Epithelial cell of esophagus (primary cell): ENCODE measurements at regions not wholly inside any gene's neighbourhood (a gene's known extent, or its start where the extent isn't known, plus 50 kb on each side); places are given as distances from the start of the nearest gene placed in this dataset.

ENCODE experiments used
- DNase-seq: peaks from one replicate; pipeline ENCODE4 v3.0.0; 2010; ENCODE audit warnings: low read depth
- H3K4me3 ChIP-seq: 2 replicates; pipeline ENCODE4 v1.5.1; 2011; ENCODE audit warnings: mild to moderate bottlenecking, low read length, control low read depth
- TF ChIP-seq, protein P1 (sequence below): IDR thresholded peaks from 2 replicates; pipeline ENCODE4 v1.5.1; 2011; ENCODE audit warnings: low read depth, mild to moderate bottlenecking, low read length, control low read depth, inconsistent platforms; ENCODE audit not compliant: insufficient read depth; ENCODE audit errors: missing control alignments

DNA sequence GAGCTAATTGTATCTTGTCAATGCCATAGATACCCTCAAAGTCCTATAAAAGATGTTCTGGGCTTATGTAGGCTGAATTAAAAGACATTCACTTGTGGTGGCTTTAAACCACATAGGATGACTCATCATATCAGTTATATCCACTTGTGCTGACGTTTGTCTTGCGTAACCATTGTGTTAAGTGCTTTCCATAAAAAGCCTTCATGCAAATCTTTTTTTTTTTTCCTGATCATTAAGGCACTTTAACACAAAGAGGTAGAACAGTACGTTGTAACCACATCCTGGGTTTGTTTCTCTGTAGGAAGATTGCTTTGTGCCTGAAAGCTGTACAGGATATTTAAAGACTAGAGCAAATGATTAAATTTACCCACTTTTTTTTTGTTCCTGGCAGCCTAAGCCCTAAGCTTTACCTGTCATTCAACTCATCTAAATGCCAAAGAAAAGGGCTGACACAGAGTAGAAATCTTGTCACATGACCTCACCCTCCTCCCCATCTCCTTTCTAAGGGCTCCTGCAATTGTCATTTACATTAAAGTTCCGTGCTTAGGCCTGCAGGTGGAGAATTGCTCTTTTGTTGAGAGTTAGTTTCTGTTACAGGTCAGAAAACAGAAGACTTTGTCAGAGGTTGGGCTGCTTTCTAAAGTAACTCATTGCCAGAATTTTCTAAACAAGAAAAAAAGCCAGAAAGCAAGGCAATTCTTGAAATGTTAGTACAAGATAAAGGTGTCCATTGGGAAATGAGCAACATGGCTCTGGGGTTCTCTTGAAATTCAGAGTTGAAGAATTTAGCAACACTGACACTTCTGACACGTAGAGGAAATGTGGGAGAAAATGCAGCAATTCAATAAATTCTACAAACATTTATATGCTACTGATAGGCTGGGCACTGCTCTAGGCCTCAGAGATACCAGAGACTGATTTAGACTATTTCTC is 555.6 kb downstream of the PPARGC1A start:
- TF ChIP-seq, protein P1, sequence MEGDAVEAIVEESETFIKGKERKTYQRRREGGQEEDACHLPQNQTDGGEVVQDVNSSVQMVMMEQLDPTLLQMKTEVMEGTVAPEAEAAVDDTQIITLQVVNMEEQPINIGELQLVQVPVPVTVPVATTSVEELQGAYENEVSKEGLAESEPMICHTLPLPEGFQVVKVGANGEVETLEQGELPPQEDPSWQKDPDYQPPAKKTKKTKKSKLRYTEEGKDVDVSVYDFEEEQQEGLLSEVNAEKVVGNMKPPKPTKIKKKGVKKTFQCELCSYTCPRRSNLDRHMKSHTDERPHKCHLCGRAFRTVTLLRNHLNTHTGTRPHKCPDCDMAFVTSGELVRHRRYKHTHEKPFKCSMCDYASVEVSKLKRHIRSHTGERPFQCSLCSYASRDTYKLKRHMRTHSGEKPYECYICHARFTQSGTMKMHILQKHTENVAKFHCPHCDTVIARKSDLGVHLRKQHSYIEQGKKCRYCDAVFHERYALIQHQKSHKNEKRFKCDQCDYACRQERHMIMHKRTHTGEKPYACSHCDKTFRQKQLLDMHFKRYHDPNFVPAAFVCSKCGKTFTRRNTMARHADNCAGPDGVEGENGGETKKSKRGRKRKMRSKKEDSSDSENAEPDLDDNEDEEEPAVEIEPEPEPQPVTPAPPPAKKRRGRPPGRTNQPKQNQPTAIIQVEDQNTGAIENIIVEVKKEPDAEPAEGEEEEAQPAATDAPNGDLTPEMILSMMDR, result peak; percentile 15
- peak; percentile 86 for DNase-seq
- no peak overlapping the region for H3K4me3 ChIP-seq

DNA sequence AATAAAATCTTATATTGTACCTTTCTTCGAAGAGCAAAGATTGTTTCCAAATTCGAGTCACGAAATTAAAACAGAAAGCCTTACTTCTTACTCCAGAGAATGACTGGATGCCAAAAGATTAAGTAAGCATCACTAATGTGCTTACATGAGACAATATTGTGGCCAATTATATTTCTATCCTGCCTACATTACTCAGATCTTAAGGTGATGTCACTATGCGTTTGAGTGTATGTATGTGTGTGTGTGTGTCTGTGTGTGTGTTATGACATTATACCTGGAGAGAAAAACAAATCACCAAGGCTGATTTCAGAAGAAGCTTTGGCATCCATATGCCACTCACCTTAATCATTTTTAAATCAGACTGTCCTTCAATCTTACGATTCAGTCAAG is 556.3 kb downstream of the PPARGC1A start:
- peak; percentile 70 for DNase-seq
- TF ChIP-seq, protein P1, result no peak
- H3K4me3 ChIP-seq, result no peak overlapping the region

DNA sequence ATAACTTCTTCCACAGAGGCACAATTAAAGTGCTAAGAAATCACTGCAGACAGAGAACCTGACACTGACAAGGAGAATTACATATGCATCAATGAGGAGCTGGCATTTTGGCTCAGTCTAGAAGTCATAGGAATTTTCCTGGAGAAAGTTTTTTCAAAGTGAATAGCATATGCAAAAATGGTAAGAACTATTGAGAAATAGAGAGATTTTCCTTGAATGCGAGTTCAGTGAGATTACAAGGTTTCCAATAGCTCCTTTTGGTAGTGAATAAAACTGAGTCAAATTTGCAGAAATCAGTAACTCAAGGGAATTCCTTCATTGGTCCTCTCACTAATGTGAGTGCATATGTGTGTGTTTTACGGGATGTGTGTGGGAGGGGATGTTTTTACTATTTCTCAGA is 557.5 kb downstream of the PPARGC1A start:
- TF ChIP-seq, protein P1, result no peak
- H3K4me3 ChIP-seq, result no peak overlapping the region
- DNase-seq, result no peak

DNA sequence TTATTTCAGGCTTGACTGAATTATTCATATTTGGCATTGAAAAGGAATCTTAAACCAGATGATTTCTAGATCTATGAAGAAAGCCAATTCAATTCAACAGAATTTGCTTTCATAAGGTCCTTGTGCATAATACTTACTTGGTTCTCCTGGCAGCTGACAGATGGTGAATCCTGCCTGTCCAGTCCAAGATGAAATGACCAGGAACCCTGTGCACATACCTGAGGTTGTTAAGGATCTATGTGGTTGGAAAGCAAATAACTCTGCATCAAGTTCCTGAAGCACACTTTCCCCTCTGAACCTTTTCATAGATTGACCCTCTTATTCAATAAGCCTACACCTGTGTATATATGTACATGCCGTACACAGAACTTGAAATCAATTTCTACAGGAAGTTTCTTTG is 562.7 kb downstream of the PPARGC1A start:
- TF ChIP-seq, protein P1, result no peak
- no peak overlapping the region for H3K4me3 ChIP-seq
- DNase-seq, result no peak

DNA sequence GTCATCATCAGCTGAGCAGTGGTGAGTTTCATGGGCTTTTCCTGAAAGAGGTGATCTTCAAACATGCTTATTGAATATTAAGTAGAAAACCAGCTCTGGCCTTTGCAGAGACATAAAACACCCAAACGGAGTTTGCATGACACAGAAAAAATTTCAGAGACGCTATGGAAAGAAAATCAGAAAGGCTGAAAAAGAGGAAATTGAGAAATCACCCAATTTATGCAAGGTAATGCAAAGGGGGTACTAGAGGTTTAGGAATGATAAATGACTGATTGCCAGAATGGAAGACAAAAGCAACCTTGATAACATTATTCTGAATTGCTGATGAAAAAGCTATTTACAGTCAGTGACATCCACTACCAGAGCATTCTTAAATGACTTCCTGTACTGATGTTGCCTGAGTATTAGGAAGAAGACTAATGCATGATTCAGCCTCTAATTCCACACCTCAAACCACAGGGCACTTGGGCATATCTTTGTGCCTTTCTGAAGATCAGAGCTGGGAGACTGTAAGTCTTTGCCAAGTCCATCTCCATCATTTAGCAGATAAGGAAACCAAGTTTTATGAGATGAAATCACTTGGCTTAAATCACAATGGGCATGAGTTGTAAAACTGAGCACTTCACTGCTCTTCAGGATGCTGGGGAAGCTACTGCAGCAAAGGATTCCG is 565.7 kb downstream of the PPARGC1A start:
- TF ChIP-seq, protein P1, result no peak
- peak; percentile 63 for DNase-seq
- no peak overlapping the region for H3K4me3 ChIP-seq

DNA sequence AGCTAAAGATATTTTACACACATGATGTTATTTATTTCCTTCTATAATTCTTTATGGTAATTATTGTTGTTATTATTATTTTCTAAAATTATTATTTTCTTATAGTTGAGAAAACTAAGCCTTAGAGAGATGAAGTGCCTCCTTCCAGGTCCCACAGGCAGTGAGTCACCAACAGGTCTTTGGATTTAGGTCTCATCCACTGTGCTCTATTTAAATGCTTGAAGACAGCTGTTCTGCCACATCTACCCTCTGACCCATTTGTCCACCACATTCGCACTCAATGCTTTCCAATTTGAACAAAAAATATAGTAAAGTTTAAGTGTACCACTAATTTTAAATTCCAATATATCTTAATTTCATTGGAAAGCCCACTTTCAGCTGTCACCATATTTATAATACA is 566.4 kb downstream of the PPARGC1A start:
- DNase-seq, result no peak
- TF ChIP-seq, protein P1, result no peak
- no peak overlapping the region for H3K4me3 ChIP-seq

DNA sequence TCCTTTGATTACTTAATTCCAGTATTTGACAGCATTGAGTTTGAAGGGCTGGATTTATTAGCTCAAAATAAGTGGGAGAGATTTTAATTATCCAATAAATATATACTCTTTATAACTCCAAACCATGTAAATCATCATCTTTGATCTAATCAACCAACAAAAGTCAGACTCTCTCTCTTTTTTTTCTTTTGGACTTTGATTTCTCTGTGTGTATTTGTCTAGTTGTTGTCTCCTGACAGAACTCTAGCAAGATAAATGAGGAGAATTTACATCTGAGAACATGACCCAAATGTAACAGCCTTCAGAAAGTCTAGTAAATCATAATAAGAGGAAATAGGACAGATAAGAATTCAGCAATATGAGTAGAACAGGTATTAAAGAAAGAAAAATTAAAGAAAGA is 567.1 kb downstream of the PPARGC1A start:
- TF ChIP-seq, protein P1, result no peak
- no peak for DNase-seq

More for the DNA sequence above, 567.1 kb downstream of the PPARGC1A start:
- H3K4me3 ChIP-seq, result no peak overlapping the region
